Suprapubic skin (tissue), 4 donors: ENCODE measurements at regions not wholly inside any gene's neighbourhood (a gene's known extent, or its start where the extent isn't known, plus 50 kb on each side); places are given as distances from the start of the nearest gene placed in this dataset.

ENCODE experiments used
- CTCF ChIP-seq, 2 donors: fragments of 200-600 bp in 1 of 2; fragments of 450-650 bp in 1 of 2; sonication (generic) in 1 of 2; IDR thresholded peaks; one replicate each; pipeline ENCODE4 v1.5.1; 2016 to 2019; ENCODE audit warnings: antibody characterized with exemption in 2 of 2, mild to moderate bottlenecking in 1 of 2, moderate library complexity in 1 of 2
- EP300 ChIP-seq: sonication (generic); formaldehyde crosslinking; IDR thresholded peaks from one replicate; pipeline ENCODE4 v1.6.1; 2017; ENCODE audit warnings: antibody characterized with exemption
- POLR2A ChIP-seq, 2 donors: fragments of 450-650 bp; IDR thresholded peaks; one replicate each; pipeline ENCODE4 v1.6.1; 2017; ENCODE audit warnings: antibody characterized with exemption in 2 of 2, mild to moderate bottlenecking in 2 of 2, moderate library complexity in 2 of 2
- POLR2AphosphoS5 ChIP-seq, 3 donors: sonication (generic); formaldehyde crosslinking; IDR thresholded peaks; one replicate each; pipeline ENCODE4 v1.6.1; 2017; ENCODE audit warnings: antibody characterized with exemption in 3 of 3

- TF ChIP-seq CTCF (IDR thresholded peaks at IDR 0.05), result no peak
- TF ChIP-seq POLR2A (IDR thresholded peaks at IDR 0.05), result no peak
- no peak for TF ChIP-seq POLR2AphosphoS5 (IDR thresholded peaks at IDR 0.05)
- no peak for TF ChIP-seq EP300
These were observed 795.4 kb downstream of the IGSF11 start for GRCh38 chr3:118239253-118239652.
